Transverse colon (tissue), 4 donors: ENCODE measurements at regions not wholly inside any gene's neighbourhood (a gene's known extent, or its start where the extent isn't known, plus 50 kb on each side); places are given as distances from the start of the nearest gene placed in this dataset.

Source experiments
- CTCF ChIP-seq, 5 experiments: fragments of 200-600 bp in 3 of 5; fragments of 450-650 bp in 2 of 5; sonication (generic) in 3 of 5; IDR thresholded peaks; 1 replicate in 2 of 5; 2 replicates in 3 of 5; pipeline ENCODE4 v1.5.1; 2016 to 2017; ENCODE audit warnings: antibody characterized with exemption in 5 of 5, inconsistent platforms in 3 of 5, mild to moderate bottlenecking in 2 of 5, moderate library complexity in 1 of 5
- POLR2AphosphoS5 ChIP-seq, 3 donors: sonication (generic); formaldehyde crosslinking; IDR thresholded peaks; one replicate each; pipeline ENCODE4 v1.6.1; 2016; ENCODE audit warnings: antibody characterized with exemption in 3 of 3

- TF ChIP-seq CTCF (IDR thresholded peaks at IDR 0.05) (no peak), POLR2AphosphoS5 (IDR thresholded peaks at IDR 0.05) (no peak)
These were observed 370.3 kb upstream of the TPM1 start for GRCh38 chr15:62672268-62672667.
